Neural cell (in vitro differentiated cells): ENCODE measurements at regions not wholly inside any gene's neighbourhood (a gene's known extent, or its start where the extent isn't known, plus 50 kb on each side); places are given as distances from the start of the nearest gene placed in this dataset.

Experiments used
- H2AFZ ChIP-seq: fragments of 200-600, 300-800 bp; sonication (generic), shearing (Covaris generic); 2 replicates; pipeline ENCODE4 v1.6.0; 2014; ENCODE audit warnings: low read depth, mild to moderate bottlenecking, antibody characterized with exemption, low read length, moderate library complexity
- H3F3A ChIP-seq: fragments of 200-600 bp; shearing (Covaris generic); 2 replicates; pipeline ENCODE4 v1.6.1; 2016; ENCODE audit warnings: mild to moderate bottlenecking, moderate library complexity, mixed read lengths, antibody characterized with exemption, low read length; ENCODE audit not compliant: insufficient read depth, poor library complexity, severe bottlenecking
- H3K27ac ChIP-seq: fragments of 200-600, 300-800 bp; sonication (generic), shearing (Covaris generic); 2 replicates; pipeline ENCODE4 v1.5.1; 2014; ENCODE audit warnings: mild to moderate bottlenecking, low read length, moderate library complexity
- H3K27me3 ChIP-seq: fragments of 300-800, 200-600 bp; sonication (generic), shearing (Covaris generic); 2 replicates; pipeline ENCODE4 v1.6.0; 2014; ENCODE audit warnings: mild to moderate bottlenecking, low read depth, low read length, moderate library complexity; ENCODE audit not compliant: insufficient read depth
- H3K36me3 ChIP-seq: fragments of 300-800, 200-600 bp; sonication (generic), shearing (Covaris generic); 2 replicates; pipeline ENCODE4 v1.5.1; 2014; ENCODE audit warnings: mild to moderate bottlenecking, antibody characterized with exemption, low read length, moderate library complexity; ENCODE audit not compliant: insufficient read depth
- H3K4me2 ChIP-seq: fragments of 300-800, 200-600 bp; sonication (generic), shearing (Covaris generic); 2 replicates; pipeline ENCODE4 v1.6.0; 2014; ENCODE audit warnings: mild to moderate bottlenecking, low read length
- H3K4me3 ChIP-seq: fragments of 300-800, 200-600 bp; sonication (generic), shearing (Covaris generic); 2 replicates; pipeline ENCODE4 v1.5.1; 2014; ENCODE audit warnings: mild to moderate bottlenecking, low read length, moderate library complexity
- H3K79me2 ChIP-seq: fragments of 200-600 bp; shearing (Covaris generic); replicated peaks from 2 replicates; pipeline ENCODE4 v1.6.0; 2014; ENCODE audit warnings: mild to moderate bottlenecking, low read length, moderate library complexity; ENCODE audit not compliant: insufficient read depth
- H3K9ac ChIP-seq: fragments of 300-800, 200-600 bp; sonication (generic), shearing (Covaris generic); 2 replicates; pipeline ENCODE4 v1.6.1; 2016; ENCODE audit warnings: mild to moderate bottlenecking, low read length, mixed read lengths
- H3K9me2 ChIP-seq: fragments of 200-600 bp; shearing (Covaris generic); 2 replicates; pipeline ENCODE4 v1.6.1; 2016; ENCODE audit warnings: mild to moderate bottlenecking, low read length, mixed read lengths; ENCODE audit not compliant: insufficient read depth
- H3K9me3 ChIP-seq: fragments of 200-600, 300-800 bp; sonication (generic), shearing (Covaris generic); 2 replicates; pipeline ENCODE4 v1.6.1; 2016; ENCODE audit warnings: mild to moderate bottlenecking, mixed run types, low read length, moderate library complexity, mixed read lengths
- H4K20me1 ChIP-seq: fragments of 200-600 bp; shearing (Covaris generic); 2 replicates; pipeline ENCODE4 v1.6.1; 2016; ENCODE audit warnings: mild to moderate bottlenecking, mixed run types; ENCODE audit not compliant: insufficient read depth
- CTCF ChIP-seq: fragments of 450-650 bp; IDR thresholded peaks from 2 replicates; pipeline ENCODE4 v1.5.1; 2014; ENCODE audit warnings: antibody characterized with exemption, mild to moderate bottlenecking, moderate library complexity; ENCODE audit not compliant: poor library complexity, severe bottlenecking
- EP300 ChIP-seq: fragments of 450-650 bp; conservative IDR thresholded peaks from 2 replicates; pipeline ENCODE4 v1.6.1; 2014; ENCODE audit warnings: antibody characterized with exemption, mild to moderate bottlenecking, moderate library complexity; ENCODE audit not compliant: poor library complexity, severe bottlenecking
- EZH2 ChIP-seq: fragments of 200-600, 300-800 bp; shearing (Covaris generic), sonication (generic); IDR thresholded peaks from 2 replicates; pipeline ENCODE4 v1.6.1; 2014; ENCODE audit warnings: antibody characterized with exemption, low read length, borderline replicate concordance, mild to moderate bottlenecking; ENCODE audit not compliant: insufficient read depth, poor library complexity, severe bottlenecking
- MXI1 ChIP-seq: fragments of 450-650 bp; conservative IDR thresholded peaks from 2 replicates; pipeline ENCODE4 v1.6.1; 2014; ENCODE audit warnings: antibody characterized with exemption, mild to moderate bottlenecking; ENCODE audit not compliant: poor library complexity, severe bottlenecking
- POLR2AphosphoS5 ChIP-seq: IDR thresholded peaks from 2 replicates; pipeline ENCODE4 v1.6.1; 2012
- RAD21 ChIP-seq: fragments of 450-650 bp; conservative IDR thresholded peaks from 2 replicates; pipeline ENCODE4 v1.6.1; 2014; ENCODE audit warnings: antibody characterized with exemption, mild to moderate bottlenecking, moderate library complexity
- REST ChIP-seq: IDR thresholded peaks from 2 replicates; pipeline ENCODE4 v1.6.1; 2012; ENCODE audit warnings: borderline replicate concordance
- SMC3 ChIP-seq: fragments of 450-650 bp; conservative IDR thresholded peaks from 2 replicates; pipeline ENCODE4 v1.6.1; 2014; ENCODE audit warnings: antibody characterized with exemption, mild to moderate bottlenecking, moderate library complexity; ENCODE audit not compliant: poor library complexity
- TAF1 ChIP-seq: IDR thresholded peaks from 2 replicates; pipeline ENCODE4 v1.6.1; 2012; ENCODE audit warnings: low read depth

GRCh38 chr11:130721023-130721681, 195.1 kb downstream of the SNX19 start:
- Histone ChIP-seq H4K20me1 (no peaks in the 10 kb centered on the region), H3K4me2 (no peak overlapping the region), H3F3A (no peaks in the 10 kb centered on the region), H2AFZ (no peak overlapping the region), H3K9me3 (no peaks in the 10 kb centered on the region), H3K4me3 (no peak overlapping the region), H3K9ac (no peak overlapping the region), H3K79me2 (no peaks in the 10 kb centered on the region), H3K9me2 (no peaks in the 10 kb centered on the region), H3K27me3 (no peaks in the 10 kb centered on the region), H3K36me3 (no peaks in the 10 kb centered on the region), H3K27ac (no peak overlapping the region)
- TF ChIP-seq REST = no peak

- Histone ChIP-seq H3K4me3 (no peak overlapping the region), H3K4me2 (no peak overlapping the region), H3K9me2 (no peaks in the 10 kb centered on the region), H4K20me1 (no peaks in the 10 kb centered on the region), H3K36me3 (no peaks in the 10 kb centered on the region), H3F3A (no peaks in the 10 kb centered on the region), H3K27ac (no peak overlapping the region), H3K9ac (no peak overlapping the region), H3K9me3 (no peaks in the 10 kb centered on the region), H3K79me2 (no peaks in the 10 kb centered on the region), H3K27me3 (no peaks in the 10 kb centered on the region), H2AFZ (no peak overlapping the region)
- no peak for TF ChIP-seq SMC3
- no peak for TF ChIP-seq TAF1
- TF ChIP-seq POLR2AphosphoS5 = no peak
- no peak for TF ChIP-seq RAD21
- TF ChIP-seq REST = no peak
- TF ChIP-seq EP300 = no peak
- TF ChIP-seq EZH2 = no peak
- TF ChIP-seq MXI1 = no peak
- no peak for TF ChIP-seq CTCF
These were observed 194.5 kb downstream of the SNX19 start for GRCh38 chr11:130721736-130722135.
